ENCODE measurements at regions not wholly inside any gene's neighbourhood (a gene's known extent, or its start where the extent isn't known, plus 50 kb on each side); places are given as distances from the start of the nearest gene placed in this dataset.

DNA sequence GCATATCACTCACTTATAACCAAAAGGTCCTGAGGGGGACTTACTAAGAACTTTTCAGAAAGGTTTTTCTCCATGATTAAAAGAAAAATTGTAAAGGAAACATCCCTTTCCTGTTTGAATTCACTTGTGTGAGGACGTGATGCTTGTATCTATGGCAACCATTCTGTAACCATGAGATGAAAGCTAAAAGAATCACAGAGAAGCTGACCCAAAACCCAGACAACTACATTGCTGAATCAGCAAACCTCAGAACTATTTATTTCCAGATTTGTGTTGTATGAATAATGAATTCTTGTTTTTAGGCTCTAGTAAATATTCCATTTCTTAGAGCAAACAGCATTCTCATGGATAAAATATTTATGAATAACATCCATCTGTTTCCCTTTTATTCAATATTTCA is 91.2 kb downstream of the RCHY1 start:
- no peaks in the 10 kb centered on the region for H4K20me1 ChIP-seq (replicated peaks; ENCODE audit: control insufficient read depth, insufficient read depth, low read length)
- H3K4me2 ChIP-seq (ENCODE audit: insufficient read depth, low read length) = no peak overlapping the region
- no peak for DNase-seq (ENCODE audit: extremely low read depth in 1 of 4, low spot score in 3 of 4)
- no peaks in the 10 kb centered on the region for H3K4me1 ChIP-seq (replicated peaks in 1 of 2; ENCODE audit: control insufficient read depth in 2 of 2, insufficient read depth in 2 of 2, low read length in 2 of 2)
- no peaks in the 10 kb centered on the region for H3K9me3 ChIP-seq (replicated peaks; ENCODE audit: control insufficient read depth, insufficient read depth, low read depth, low read length)
- intact Hi-C loops (cut with micrococcal nuclease) (no loop called here), in situ Hi-C loops (cut with MboI) (no loop called here)
- H3K36me3 ChIP-seq (ENCODE audit: control insufficient read depth, insufficient read depth, low read length) = no peaks in the 10 kb centered on the region
- no peak for FAIRE-seq
- H3K9ac ChIP-seq (ENCODE audit: insufficient read depth in 1 of 2, low read depth in 2 of 2, low read length in 2 of 2) = no peak overlapping the region
- BruUV-seq (replicated peaks) = no TSS peak
- H3K27ac ChIP-seq (ENCODE audit: extremely low read depth, low read depth, low read length) = no peak overlapping the region
- no peak for TF ChIP-seq ZNF324 (CRISPR knock-in tag; IDR thresholded peaks at IDR 0.05)
- TF ChIP-seq ZNF316 (IDR thresholded peaks at IDR 0.05) = peak; percentile 69
- no peak for TF ChIP-seq ZSCAN32 (CRISPR knock-in tag; IDR thresholded peaks at IDR 0.05)
- no peak for TF ChIP-seq ZNF407 (IDR thresholded peaks at IDR 0.05; ENCODE audit: low read depth)
- TF ChIP-seq MAFG (tag; conservative IDR thresholded peaks at IDR 0.05) = peak; percentile 42; the same call in 1 of the 2 replicates
- peak; percentile 68 for TF ChIP-seq MAFK (IDR thresholded peaks at IDR 0.05; ENCODE audit: low read length)
- TF ChIP-seq RFX1 (IDR thresholded peaks at IDR 0.05) = peak; percentile 43; the same call in 1 of the 2 replicates
- peak; percentile 69 for TF ChIP-seq MAFF (IDR thresholded peaks at IDR 0.05; ENCODE audit: low read length)
- TF ChIP-seq PTTG1 (tag; IDR thresholded peaks at IDR 0.05; ENCODE audit: low read depth) = no peak
- TF ChIP-seq RBM17 (IDR thresholded peaks at IDR 0.05; ENCODE audit: borderline replicate concordance, low read depth, low read length) = no peak
- no peak for TF ChIP-seq FOXP1 (CRISPR knock-in tag; IDR thresholded peaks at IDR 0.05)
- TF ChIP-seq C11orf30 (IDR thresholded peaks at IDR 0.05; ENCODE audit: low read depth) = peak; percentile 54
- no peak for TF ChIP-seq ZNF507 (tag; conservative IDR thresholded peaks at IDR 0.05)
- no peaks in the 10 kb centered on the region for H3K79me2 ChIP-seq (ENCODE audit: control insufficient read depth, insufficient read depth, low read length)
- ChIA-PET POLR2A (no interaction called here), CTCF (ENCODE audit: low intra/inter-chr PET ratio) (no interaction called here)
- H3K27me3 ChIP-seq (ENCODE audit: control insufficient read depth in 2 of 2, insufficient read depth in 2 of 2, low read length in 2 of 2) = no peaks in the 10 kb centered on the region
- no peak overlapping the region for H2AFZ ChIP-seq (ENCODE audit: low read depth, low read length)
- no peaks in the 10 kb centered on the region for H3K9me1 ChIP-seq (ENCODE audit: control insufficient read depth, insufficient read depth, low read length)
- no peak overlapping the region for H3K4me3 ChIP-seq
- no peak for ATAC-seq
- WGBS (ENCODE audit: insufficient coverage, low coverage, missing lambda C conversion rate) = 0% methylated on average over 1 of the region's 1 CpG
